ENCODE measurements at regions not wholly inside any gene's neighbourhood (a gene's known extent, or its start where the extent isn't known, plus 50 kb on each side); places are given as distances from the start of the nearest gene placed in this dataset.

DNA sequence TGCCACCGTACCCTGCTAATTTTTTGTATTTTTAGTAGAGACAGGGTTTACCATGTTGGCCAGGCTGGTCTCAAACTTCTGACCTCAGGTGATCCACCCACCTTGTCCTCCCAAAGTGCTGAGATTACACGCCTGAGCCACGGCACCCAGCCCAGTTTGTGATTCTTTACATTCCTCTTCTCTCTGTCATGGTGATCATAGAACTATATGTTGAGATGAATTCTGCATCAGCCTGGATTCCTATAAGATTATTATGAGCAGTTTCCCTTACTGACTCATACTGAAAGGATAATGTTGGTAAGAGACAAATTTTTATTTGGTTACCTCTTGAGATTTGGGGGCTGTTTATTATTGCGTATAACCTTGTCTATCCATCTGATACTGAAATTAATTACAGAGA is 121.5 kb upstream of the CSNK1A1L start:
- TF ChIP-seq, protein P1, sequence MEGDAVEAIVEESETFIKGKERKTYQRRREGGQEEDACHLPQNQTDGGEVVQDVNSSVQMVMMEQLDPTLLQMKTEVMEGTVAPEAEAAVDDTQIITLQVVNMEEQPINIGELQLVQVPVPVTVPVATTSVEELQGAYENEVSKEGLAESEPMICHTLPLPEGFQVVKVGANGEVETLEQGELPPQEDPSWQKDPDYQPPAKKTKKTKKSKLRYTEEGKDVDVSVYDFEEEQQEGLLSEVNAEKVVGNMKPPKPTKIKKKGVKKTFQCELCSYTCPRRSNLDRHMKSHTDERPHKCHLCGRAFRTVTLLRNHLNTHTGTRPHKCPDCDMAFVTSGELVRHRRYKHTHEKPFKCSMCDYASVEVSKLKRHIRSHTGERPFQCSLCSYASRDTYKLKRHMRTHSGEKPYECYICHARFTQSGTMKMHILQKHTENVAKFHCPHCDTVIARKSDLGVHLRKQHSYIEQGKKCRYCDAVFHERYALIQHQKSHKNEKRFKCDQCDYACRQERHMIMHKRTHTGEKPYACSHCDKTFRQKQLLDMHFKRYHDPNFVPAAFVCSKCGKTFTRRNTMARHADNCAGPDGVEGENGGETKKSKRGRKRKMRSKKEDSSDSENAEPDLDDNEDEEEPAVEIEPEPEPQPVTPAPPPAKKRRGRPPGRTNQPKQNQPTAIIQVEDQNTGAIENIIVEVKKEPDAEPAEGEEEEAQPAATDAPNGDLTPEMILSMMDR (conservative IDR thresholded peaks at IDR 0.05; ENCODE audit: low read depth in 2 of 2), result no peak
- TF ChIP-seq, protein P2, sequence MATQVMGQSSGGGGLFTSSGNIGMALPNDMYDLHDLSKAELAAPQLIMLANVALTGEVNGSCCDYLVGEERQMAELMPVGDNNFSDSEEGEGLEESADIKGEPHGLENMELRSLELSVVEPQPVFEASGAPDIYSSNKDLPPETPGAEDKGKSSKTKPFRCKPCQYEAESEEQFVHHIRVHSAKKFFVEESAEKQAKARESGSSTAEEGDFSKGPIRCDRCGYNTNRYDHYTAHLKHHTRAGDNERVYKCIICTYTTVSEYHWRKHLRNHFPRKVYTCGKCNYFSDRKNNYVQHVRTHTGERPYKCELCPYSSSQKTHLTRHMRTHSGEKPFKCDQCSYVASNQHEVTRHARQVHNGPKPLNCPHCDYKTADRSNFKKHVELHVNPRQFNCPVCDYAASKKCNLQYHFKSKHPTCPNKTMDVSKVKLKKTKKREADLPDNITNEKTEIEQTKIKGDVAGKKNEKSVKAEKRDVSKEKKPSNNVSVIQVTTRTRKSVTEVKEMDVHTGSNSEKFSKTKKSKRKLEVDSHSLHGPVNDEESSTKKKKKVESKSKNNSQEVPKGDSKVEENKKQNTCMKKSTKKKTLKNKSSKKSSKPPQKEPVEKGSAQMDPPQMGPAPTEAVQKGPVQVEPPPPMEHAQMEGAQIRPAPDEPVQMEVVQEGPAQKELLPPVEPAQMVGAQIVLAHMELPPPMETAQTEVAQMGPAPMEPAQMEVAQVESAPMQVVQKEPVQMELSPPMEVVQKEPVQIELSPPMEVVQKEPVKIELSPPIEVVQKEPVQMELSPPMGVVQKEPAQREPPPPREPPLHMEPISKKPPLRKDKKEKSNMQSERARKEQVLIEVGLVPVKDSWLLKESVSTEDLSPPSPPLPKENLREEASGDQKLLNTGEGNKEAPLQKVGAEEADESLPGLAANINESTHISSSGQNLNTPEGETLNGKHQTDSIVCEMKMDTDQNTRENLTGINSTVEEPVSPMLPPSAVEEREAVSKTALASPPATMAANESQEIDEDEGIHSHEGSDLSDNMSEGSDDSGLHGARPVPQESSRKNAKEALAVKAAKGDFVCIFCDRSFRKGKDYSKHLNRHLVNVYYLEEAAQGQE (IDR thresholded peaks at IDR 0.05; ENCODE audit: unreplicated experiment), result no peak
- TF ChIP-seq POLR2AphosphoS5 (IDR thresholded peaks at IDR 0.05; ENCODE audit: low read depth) (no peak), EZH2 (IDR thresholded peaks at IDR 0.05; ENCODE audit: low read depth, unreplicated experiment) (no peak)
- TF ChIP-seq, protein P3, sequence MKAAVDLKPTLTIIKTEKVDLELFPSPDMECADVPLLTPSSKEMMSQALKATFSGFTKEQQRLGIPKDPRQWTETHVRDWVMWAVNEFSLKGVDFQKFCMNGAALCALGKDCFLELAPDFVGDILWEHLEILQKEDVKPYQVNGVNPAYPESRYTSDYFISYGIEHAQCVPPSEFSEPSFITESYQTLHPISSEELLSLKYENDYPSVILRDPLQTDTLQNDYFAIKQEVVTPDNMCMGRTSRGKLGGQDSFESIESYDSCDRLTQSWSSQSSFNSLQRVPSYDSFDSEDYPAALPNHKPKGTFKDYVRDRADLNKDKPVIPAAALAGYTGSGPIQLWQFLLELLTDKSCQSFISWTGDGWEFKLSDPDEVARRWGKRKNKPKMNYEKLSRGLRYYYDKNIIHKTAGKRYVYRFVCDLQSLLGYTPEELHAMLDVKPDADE (IDR thresholded peaks at IDR 0.05), result no peak

Measured in GM23338 (cell line).